ENCODE measurements at regions not wholly inside any gene's neighbourhood (a gene's known extent, or its start where the extent isn't known, plus 50 kb on each side); places are given as distances from the start of the nearest gene placed in this dataset.
A peak's percentile ranks its signal among the peaks of the same experiment; 100 is the strongest.

DNA sequence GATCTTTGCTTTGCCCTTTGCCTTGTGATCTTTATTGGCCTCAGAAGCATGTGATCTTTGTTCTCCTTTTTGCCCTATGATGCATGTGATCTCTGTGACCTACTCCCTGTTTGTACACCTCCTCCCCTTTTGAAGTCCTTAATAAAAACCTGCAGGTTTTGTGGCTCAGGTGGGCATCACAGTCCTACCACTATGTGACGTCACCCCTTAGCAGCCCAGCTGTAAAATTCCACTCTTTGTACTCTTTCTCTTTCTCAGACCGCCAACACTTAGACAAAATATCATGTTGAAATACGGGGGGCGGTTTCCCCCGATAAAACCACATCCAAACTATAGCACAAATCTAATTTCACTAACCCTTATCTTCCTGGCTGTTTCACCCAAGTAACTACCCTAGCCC, 76.7 kb upstream of the RAPGEF4 start:
- no peak for DNase-seq

DNA sequence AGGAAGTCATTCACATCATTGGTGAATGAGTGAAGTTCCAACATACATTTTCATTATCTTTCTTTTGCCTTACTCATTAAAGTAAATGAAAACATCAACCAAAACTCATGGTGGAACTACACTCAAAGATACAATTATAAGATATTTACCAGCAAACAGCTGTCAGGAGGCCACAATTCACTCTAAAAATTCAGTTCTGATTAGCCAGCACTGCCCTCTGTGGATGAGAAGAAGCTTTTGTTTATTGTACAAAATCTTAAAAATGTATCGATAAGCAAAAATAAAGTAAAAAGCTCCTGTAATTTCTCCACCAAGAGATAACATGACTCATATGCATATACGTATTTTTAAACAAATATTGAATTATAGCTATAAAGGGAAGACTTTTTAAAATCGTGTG, 73.5 kb upstream of the RAPGEF4 start:
- DNase-seq: no peak

DNA sequence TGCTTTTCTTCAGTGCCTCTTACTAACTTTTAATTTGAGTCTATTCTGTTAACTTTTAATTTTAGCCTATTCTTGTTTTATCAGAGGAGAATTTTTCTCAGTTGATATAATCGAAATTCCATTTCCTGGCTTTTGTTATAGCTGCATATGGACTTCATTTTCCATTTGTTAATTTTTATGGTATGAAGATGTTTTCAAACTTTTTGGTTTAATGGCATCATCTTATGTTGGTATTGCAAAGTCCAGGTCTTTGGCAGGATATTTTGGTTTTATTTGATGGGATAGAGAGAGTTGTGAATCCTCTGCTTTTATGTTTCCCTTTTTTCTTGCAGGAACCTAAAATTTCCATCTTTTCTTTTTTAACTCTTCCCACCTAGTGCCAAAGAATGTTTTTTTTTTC, 70.9 kb upstream of the RAPGEF4 start:
- DNase-seq: no peak

DNA sequence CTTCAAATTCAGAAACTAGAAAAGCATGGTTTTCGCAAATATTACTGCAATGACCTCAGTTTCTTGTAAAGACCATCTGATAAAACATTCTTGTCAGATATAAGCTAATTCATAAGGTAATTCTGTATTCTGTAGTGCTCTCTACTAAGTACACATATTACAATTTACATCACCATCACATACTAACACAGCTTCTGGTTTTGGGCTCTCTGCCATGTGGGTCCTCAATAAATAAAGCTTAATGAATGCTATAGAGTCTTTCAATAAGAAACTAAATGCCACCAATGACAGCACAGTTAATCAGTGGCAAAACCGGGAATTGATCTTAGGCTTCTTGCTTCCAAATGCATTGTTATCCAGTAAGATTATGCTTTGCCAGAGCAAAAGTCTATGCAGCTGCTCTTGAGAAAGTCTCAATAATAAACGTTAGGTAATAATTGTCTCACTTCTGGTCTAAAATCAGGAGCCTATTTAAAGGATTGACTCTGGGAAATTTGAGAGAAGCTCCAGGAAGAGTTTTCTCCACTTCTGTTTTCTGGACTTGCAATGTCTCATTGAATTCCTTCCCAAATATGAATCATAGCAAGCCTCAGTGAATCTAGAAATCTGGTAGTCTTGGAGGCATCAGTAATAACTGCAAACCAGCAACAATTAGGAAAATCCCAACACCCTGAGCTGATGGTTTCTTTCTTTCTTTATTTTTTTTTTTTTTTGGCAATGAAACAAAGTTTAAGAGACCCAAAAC, 67.9 kb upstream of the RAPGEF4 start:
- no peak for DNase-seq

DNA sequence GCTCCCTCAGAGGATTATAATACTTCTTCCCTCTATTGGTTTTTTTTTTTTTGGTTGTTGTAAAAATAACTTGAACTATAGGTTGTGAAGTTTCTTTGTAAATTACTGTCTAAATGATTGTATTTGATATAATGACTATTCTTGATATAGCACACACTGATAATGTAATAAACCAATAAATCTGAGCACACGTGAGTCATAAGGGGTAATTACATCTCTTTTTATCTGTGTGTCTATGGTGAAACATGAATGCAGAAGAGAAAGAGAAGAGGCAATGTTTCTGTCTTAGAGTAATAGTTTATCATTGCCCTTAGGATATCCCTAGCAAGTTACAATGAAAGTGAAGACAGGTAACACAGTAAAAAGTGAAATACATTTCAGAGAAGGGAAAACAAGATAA, 64.1 kb upstream of the RAPGEF4 start:
- no peak for DNase-seq

DNA sequence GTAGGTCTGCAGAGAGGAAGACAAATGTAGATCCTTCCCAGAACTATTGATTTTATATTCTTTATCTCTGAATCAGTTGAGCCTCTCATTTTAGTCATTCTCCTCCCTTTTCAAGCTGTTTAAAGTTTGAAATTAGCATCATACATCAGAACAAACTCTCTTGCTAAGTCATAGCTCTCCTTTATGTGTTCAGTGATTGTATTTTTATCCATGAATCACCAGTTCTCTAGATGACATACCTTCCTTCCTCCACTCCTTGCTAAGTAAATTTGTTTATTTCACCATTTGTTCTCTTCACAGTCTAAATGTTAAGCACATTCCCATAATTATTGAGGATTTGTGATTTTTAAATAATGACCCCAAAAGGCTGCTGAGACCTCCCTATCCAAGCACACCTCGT, 63.5 kb upstream of the RAPGEF4 start:
- DNase-seq: no peak

DNA sequence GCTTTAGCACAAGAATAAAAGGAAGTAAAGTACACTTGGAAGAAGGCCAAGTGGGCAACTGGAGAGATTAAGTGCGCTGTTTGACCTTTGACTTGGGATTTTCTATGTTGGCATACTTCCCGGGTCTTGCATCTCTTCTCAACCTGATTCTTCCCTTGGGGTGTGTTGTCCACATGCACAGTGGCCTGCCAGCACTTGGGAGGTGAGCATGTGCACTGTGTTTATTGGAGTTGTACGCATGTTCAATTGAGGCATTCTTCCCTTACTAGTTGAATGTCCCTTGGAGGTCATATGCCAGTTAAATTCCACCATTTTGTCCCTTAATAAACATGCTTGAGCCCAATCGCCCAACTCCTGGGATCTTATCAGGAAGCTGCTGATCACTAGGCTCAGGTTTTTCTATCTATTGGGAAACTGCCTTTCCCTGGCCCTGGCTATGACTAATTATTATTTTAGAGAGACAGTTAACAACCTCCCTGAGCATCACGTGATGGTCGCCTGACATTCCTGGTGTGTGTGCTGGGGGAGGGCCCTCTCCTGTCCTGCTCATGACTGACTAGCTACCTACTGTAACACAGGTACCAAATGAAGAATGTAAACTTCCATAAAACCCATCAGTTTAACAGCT, 62.5 kb upstream of the RAPGEF4 start:
- no peak for DNase-seq

DNA sequence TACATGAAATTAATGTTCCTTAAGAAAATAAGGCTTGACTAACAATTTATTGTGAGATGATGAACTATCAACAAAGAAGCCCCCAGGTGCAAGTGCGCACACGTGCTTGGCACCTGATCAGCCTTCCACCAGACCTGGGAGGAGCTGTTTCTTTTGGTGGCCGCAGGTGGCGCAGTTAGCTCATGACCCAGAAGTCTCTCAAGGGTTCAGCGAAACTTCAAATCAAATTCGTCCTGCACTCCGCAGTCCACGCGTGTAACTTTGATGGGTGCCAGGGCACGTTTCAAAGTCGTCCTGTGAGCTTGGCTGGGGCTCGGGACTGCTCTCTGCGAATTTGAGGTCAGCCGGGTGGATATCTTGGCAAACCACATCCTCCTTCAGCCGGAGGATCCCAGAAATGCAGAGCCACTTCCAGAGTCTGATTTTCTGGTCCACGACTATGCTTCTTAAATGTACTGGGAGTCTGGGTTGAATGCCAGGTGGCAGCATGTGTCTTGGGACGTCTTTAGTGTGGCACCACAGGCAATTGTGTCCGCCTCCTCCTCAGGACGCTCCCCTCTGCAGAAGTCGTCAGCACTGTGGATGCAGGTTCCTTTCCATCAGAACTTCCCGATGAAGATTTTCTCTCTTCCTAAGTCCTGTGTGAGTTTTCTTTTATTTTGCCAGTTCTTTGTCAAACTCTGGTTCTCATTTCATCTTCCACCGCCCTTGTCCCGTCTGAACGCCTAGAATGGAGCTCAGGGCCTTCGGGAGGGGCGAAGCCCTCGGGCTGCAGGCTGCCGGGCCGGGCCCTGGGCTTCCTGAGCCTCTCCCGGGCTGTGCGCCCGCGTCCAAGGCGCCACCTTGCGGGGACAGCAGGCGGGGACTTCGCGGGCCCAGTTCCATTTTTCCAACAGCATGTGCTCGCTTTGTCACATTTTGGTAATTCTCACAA, 61.3 kb upstream of the RAPGEF4 start:
- DNase-seq: peak; percentile 34

DNA sequence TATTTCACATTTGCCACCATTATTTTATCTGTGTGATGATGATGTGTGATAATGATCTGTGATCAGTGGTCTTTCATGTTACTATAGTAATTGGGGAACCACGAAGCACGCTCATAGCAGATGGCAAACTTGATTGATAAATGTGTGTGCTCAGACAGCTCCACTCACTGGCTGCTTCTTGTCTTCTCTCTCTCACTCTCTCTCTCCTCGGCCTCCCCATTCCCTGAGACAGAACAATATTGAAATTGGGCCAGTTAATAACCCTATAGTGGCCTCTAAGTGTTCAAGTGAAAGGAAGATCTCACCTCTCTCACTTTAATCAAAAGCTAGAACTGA, 60.7 kb upstream of the RAPGEF4 start:
- no peak for DNase-seq

DNA sequence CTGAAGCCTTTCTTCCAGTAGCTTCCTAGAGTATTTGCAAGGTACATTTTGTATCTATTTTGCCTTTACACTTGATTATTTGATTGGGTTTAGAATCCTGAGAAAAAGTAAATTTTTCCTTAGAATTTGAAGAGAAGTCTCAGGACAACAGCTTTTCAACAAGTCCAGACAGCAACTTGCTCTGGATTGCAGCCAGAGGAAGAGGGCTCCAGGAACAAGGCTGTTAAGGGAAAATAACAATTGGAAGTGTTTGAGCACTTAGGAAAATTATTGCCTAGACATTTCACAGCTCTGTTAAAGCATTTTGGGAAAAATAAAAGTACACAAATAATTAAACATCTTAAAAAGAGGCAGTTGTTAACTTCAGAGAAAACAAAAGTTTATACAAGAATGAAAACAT, 58.3 kb upstream of the RAPGEF4 start:
- DNase-seq: no peak

DNA sequence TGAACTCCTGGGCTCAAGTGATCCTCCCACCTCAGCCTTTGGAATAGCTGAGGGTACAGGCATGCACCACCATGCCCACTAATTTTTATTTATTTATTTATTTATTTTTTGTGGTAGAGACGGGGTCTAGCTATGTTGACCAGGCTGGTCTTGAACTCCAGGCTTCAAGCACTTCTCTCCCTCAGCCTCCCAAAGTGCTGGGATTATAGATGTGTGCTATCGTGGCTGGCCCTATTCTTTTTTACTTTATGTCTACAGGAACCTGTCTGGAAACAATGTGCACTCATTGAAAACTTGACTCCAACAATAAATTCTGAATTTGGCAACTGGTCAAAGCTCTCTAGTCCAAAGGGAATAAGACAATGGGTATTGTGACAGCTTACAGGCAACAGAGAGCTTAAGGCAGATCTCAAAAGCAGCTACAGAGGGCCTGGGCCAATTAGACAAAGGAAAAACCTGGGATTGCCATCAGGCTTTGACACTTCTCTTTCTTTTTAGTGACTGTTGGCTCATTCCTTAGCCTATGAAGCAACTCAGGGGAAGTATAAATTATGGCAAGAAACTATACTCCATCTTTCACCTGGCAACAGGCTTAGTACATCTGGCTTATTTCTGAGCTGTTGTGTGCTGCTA, 55.1 kb upstream of the RAPGEF4 start:
- DNase-seq: no peak

DNA sequence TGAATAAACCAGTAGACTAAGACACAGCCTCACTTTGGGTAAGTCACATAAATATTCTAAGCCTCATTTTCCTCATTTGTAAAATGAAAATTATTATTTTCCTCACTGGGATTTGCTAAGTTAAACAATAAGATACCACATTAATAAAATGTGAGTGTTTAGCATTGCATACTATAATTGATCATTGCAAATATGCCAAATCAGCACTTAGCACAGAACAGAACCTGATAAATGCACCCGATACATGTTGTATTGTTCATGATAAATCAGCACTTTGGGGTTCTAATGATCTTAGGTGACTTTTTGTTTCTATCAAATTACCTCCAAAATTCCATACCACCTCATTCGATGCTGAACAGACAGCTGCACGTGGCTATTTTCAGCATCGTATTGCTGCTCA, 50.2 kb upstream of the RAPGEF4 start:
- DNase-seq: no peak

Measured in right kidney (tissue), 1 donor.